ENCODE measurements at regions not wholly inside any gene's neighbourhood (a gene's known extent, or its start where the extent isn't known, plus 50 kb on each side); places are given as distances from the start of the nearest gene placed in this dataset.
A peak's percentile ranks its signal among the peaks of the same experiment; 100 is the strongest.

- H3K4me3 ChIP-seq (ENCODE audit: low read depth, low read length) = no peak overlapping the region
- no peak for DNase-seq
- no peaks in the 10 kb centered on the region for H3K4me1 ChIP-seq
- H3K9me3 ChIP-seq = no peaks in the 10 kb centered on the region
- H3K27me3 ChIP-seq = no peaks in the 10 kb centered on the region
- no peak for TF ChIP-seq CTCF (IDR thresholded peaks at IDR 0.05; ENCODE audit: low read depth, low read length)
- no peaks in the 10 kb centered on the region for H3K36me3 ChIP-seq
These were observed 174.7 kb upstream of the DAAM1 start for GRCh38 chr14:59013672-59014298.

GRCh38 chr14:59015482-59015881 is 173.0 kb upstream of the DAAM1 start:
- no peaks in the 10 kb centered on the region for H3K27me3 ChIP-seq
- no peaks in the 10 kb centered on the region for H3K4me1 ChIP-seq
- TF ChIP-seq CTCF (IDR thresholded peaks at IDR 0.05; ENCODE audit: low read depth, low read length) = no peak
- H3K9me3 ChIP-seq = no peaks in the 10 kb centered on the region
- no peak for DNase-seq
- H3K4me3 ChIP-seq (ENCODE audit: low read depth, low read length) = no peak overlapping the region
- H3K36me3 ChIP-seq = no peaks in the 10 kb centered on the region

- H3K27me3 ChIP-seq = no peaks in the 10 kb centered on the region
- no peaks in the 10 kb centered on the region for H3K9me3 ChIP-seq
- DNase-seq = no peak
- no peaks in the 10 kb centered on the region for H3K4me1 ChIP-seq
- TF ChIP-seq CTCF (IDR thresholded peaks at IDR 0.05; ENCODE audit: low read depth, low read length) = no peak
- no peak overlapping the region for H3K4me3 ChIP-seq (ENCODE audit: low read depth, low read length)
- H3K36me3 ChIP-seq = no peaks in the 10 kb centered on the region
These were observed 171.0 kb upstream of the DAAM1 start for GRCh38 chr14:59017285-59017965.

- Histone ChIP-seq H3K4me1 (no peaks in the 10 kb centered on the region), H3K27me3 (no peaks in the 10 kb centered on the region), H3K36me3 (no peaks in the 10 kb centered on the region), H3K9me3 (no peaks in the 10 kb centered on the region), H3K4me3 (ENCODE audit: low read depth, low read length) (no peak overlapping the region)
- TF ChIP-seq CTCF (IDR thresholded peaks at IDR 0.05; ENCODE audit: low read depth, low read length) = no peak
- DNase-seq = no peak
These were observed 170.0 kb upstream of the DAAM1 start for GRCh38 chr14:59018460-59018859.

- 0 out of 2 replicates have a peak, but pooled peaks have one; percentile 22 for TF ChIP-seq CTCF (IDR thresholded peaks at IDR 0.05; ENCODE audit: low read depth, low read length)
- no peak overlapping the region for H3K4me3 ChIP-seq (ENCODE audit: low read depth, low read length)
- H3K4me1 ChIP-seq = no peaks in the 10 kb centered on the region
- no peaks in the 10 kb centered on the region for H3K27me3 ChIP-seq
- DNase-seq = no peak
- H3K36me3 ChIP-seq = no peaks in the 10 kb centered on the region
- no peaks in the 10 kb centered on the region for H3K9me3 ChIP-seq
These were observed 169.5 kb upstream of the DAAM1 start for GRCh38 chr14:59018978-59019377.

GRCh38 chr14:59020382-59020781 is 168.1 kb upstream of the DAAM1 start:
- peak; percentile 24 for DNase-seq
- Histone ChIP-seq H3K27me3 (no peaks in the 10 kb centered on the region; the same call in 1 of the 2 replicates), H3K36me3 (no peaks in the 10 kb centered on the region), H3K9me3 (no peaks in the 10 kb centered on the region), H3K4me3 (ENCODE audit: low read depth, low read length) (no peak overlapping the region), H3K4me1 (no peaks in the 10 kb centered on the region)
- peak; percentile 52 for TF ChIP-seq CTCF (IDR thresholded peaks at IDR 0.05; ENCODE audit: low read depth, low read length)
